Motor neuron (in vitro differentiated cells): ENCODE measurements at regions not wholly inside any gene's neighbourhood (a gene's known extent, or its start where the extent isn't known, plus 50 kb on each side); places are given as distances from the start of the nearest gene placed in this dataset.
"Not testable (repeated sequence)": the region's sequence is repeated elsewhere in the genome, so short reads cannot be mapped to it uniquely, and the experiment has no call there.

Experiments
- ATAC-seq, 8 experiments: fragments of 200-7000 bp; cut with Tn5 transposase; replicated peaks in 6 of 8; 2 replicates each; pipeline ENCODE4 v1.8.0; 2021; ENCODE audit warnings: mild to moderate bottlenecking in 8 of 8, moderate library complexity in 8 of 8
- H3K27ac ChIP-seq, 2 donors: fragments of 250-450 bp; sonication (Bioruptor Pico); 2 replicates each; pipeline ENCODE4 v1.9.0; 2021; ENCODE audit warnings: antibody characterized with exemption in 2 of 2, mild to moderate bottlenecking in 2 of 2, moderate library complexity in 1 of 2
- H3K4me1 ChIP-seq, 2 donors: fragments of 250-450 bp; sonication (Bioruptor Pico); replicated peaks in 1 of 2; 2 replicates each; pipeline ENCODE4 v1.6.1; 2021; ENCODE audit warnings: antibody characterized with exemption in 2 of 2, mild to moderate bottlenecking in 2 of 2, moderate library complexity in 1 of 2
- H3K4me3 ChIP-seq, 5 donors: fragments of 250-450 bp; sonication (Bioruptor Pico); 2 replicates each; pipeline ENCODE4 v1.9.0; 2021; ENCODE audit warnings: antibody characterized with exemption in 5 of 5, mild to moderate bottlenecking in 5 of 5, moderate library complexity in 4 of 5
- WGBS, 10 experiments: fragments of 450-650 bp; shearing (Covaris generic); methylation state at CpG; one replicate each; pipeline ENCODE4 v1.0.0; 2022; 5-methylcytosine and 5-hydroxymethylcytosine counted together
- in situ Hi-C, 9 experiments: fragments of 400-800 bp; cut with MboI; loops; one replicate each; pipeline ENCODE4 v1.15.0; 2021; ENCODE audit warnings: low sequenced_read_pairs in 9 of 9, low pct_unique_long_range_greater_than_20kb in 2 of 9; ENCODE audit not compliant: unreplicated experiment in 9 of 9

GRCh38 chr1:55430720-55431119, 215.6 kb upstream of the USP24 start:
- H3K4me1 ChIP-seq, H3K27ac ChIP-seq, in situ Hi-C loops, H3K4me3 ChIP-seq, ATAC-seq: not testable (repeated sequence)
- 0 to 100% (median 79%) methylated on average over 1 to 3 of the region's 3 CpGs; no CpG with 5 or more reads in 5 of the 10 experiments for WGBS, 10 experiments

DNA sequence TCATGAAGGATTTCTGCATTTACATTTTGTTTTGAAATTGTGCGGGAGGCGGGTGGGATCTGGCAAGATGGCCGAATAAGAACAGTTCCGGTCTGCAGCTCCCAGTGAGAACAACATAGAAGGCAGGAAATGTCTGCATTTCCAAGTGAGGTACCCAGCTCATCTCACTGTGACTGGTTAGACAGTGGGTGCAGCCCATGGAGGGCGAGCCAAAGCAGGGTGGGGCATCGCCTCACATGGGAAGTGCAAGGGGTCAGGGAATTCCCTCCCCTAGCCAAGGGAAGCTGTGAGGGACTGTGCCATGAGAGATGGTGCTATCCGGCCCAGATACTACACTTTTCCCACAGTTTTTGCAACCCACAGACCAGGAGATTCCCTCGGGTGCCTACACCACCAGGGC, 215.0 kb upstream of the USP24 start:
- H3K4me1 ChIP-seq, H3K27ac ChIP-seq, in situ Hi-C loops, ATAC-seq, H3K4me3 ChIP-seq: not testable (repeated sequence)
- WGBS, 10 experiments: 72 to 100% (median 100%) methylated on average over 1 to 8 of the region's 8 CpGs; no CpG with 5 or more reads in 3 of the 10 experiments

- ATAC-seq: peak in 6 of 8 experiments; percentile 16 to 98 (median 67)
- WGBS, 10 experiments: 0 to 90% (median 66%) methylated on average over 1 to 9 of the region's 9 CpGs
- Histone ChIP-seq H3K4me3 (no peak overlapping the region), H3K4me1 (peaks cover 9 to 10% of the 10 kb centered on the region in 2 donors), H3K27ac (no peak overlapping the region)
- in situ Hi-C loops: no loop called here
These were observed 214.1 kb upstream of the USP24 start for GRCh38 chr1:55428944-55429931.

DNA sequence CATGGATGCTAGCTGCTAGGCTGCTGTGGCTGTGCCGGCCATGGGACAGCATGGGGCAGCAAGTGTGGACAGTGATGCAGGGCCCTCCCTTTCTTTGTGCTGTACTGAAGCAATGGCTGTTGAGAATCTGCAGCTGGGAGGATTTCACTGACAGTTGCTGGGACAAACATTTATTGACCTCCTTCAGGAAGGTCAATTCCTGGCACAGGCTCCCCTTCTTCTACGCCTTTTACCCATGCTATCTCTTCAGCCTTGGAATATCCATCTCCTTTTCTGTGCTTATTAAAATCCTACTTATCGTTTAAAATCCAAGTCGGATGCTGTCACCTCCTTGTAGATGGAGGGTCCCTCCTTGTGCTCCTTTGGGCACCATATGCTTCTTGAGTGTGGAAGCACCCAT, 213.1 kb upstream of the USP24 start:
- 71 to 100% (median 89%) methylated on average over 1 to 4 of the region's 4 CpGs for WGBS, 10 experiments
- in situ Hi-C loops: no loop called here
- no peak overlapping the region for H3K27ac ChIP-seq
- peak in 2 of 8 experiments; percentile 27 to 34 for ATAC-seq
- peaks cover 9 to 10% of the 10 kb centered on the region in 2 donors for H3K4me1 ChIP-seq
- no peak overlapping the region for H3K4me3 ChIP-seq

- no peak overlapping the region for H3K4me3 ChIP-seq
- WGBS, 10 experiments: 5 to 84% (median 59%) methylated on average over 1 to 4 of the region's 4 CpGs; no CpG with 5 or more reads in 1 of the 10 experiments
- peaks cover 9 to 10% of the 10 kb centered on the region in 2 donors for H3K4me1 ChIP-seq
- ATAC-seq: peak in 1 of 8 experiments; percentile 23
- in situ Hi-C loops: no loop called here
- no peak overlapping the region for H3K27ac ChIP-seq
These were observed 212.4 kb upstream of the USP24 start for GRCh38 chr1:55427606-55428005.

GRCh38 chr1:55426619-55427018, 211.5 kb upstream of the USP24 start:
- in situ Hi-C loops: no loop called here
- Histone ChIP-seq H3K4me3 (no peak overlapping the region), H3K4me1 (peaks cover 9 to 10% of the 10 kb centered on the region in 2 donors), H3K27ac (no peak overlapping the region)
- no peak for ATAC-seq
- WGBS, 10 experiments: 60 to 100% (median 88%) methylated on average over 1 to 2 of the region's 2 CpGs; no CpG with 5 or more reads in 4 of the 10 experiments

DNA sequence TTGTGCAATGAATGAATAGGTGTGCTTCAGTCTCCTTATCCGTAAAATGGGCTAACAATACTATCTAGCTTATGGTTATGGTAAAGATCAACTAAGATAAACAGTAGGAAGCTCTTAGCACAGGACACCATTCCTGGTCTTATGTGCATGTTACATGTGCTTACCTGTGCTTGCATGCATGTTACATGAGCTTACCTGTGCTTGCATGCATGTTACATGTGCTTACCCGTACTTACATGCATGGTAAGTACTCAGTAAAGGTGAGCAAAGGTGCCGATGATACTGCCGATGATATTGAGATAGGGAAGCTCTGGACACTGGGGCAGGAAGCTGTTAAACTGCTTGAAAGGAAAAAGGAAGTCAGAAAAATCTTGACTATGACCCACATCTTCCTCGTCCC, 211.0 kb upstream of the USP24 start:
- Histone ChIP-seq H3K4me3 (no peak overlapping the region), H3K4me1 (peaks cover 12 to 13% of the 10 kb centered on the region in 2 donors), H3K27ac (no peak overlapping the region)
- no peak for ATAC-seq
- WGBS, 10 experiments: 80 to 100% (median 96%) methylated on average over 1 to 5 of the region's 5 CpGs; no CpG with 5 or more reads in 1 of the 10 experiments
- in situ Hi-C loops: no loop called here

- H3K27ac ChIP-seq: no peak overlapping the region
- peaks cover 18 to 20% of the 10 kb centered on the region in 2 donors for H3K4me1 ChIP-seq
- no peak overlapping the region for H3K4me3 ChIP-seq
- ATAC-seq: no peak
- in situ Hi-C loops: no loop called here
- WGBS, 10 experiments: 50 to 100% (median 95%) methylated on average over 1 to 4 of the region's 9 CpGs; no CpG with 5 or more reads in 3 of the 10 experiments
These were observed 210.3 kb upstream of the USP24 start for GRCh38 chr1:55425310-55425930.

DNA sequence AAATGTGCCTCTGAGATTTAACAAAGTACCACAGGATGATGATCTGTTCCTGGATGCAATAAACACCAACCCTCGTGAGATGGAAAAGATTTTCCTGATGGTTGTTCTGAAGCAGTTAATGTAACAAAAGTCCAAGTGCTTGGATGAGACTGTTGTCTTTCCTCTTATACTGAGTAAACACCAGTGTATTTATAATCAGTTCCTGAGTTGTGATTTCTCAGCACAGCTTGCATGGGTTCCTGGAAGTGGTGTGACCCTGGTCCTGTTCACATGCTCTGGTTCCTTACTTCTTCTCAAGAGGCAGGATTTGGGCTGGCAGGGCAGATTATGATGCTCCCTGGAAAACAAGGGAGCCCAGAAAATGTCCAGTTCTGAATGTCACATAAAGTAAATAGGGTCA, 208.2 kb upstream of the USP24 start:
- in situ Hi-C loops: no loop called here
- H3K4me1 ChIP-seq: peaks cover 19 to 22% of the 10 kb centered on the region in 2 donors
- 20 to 100% (median 82%) methylated on average over 1 of the region's 1 CpG; no CpG with 5 or more reads in 2 of the 10 experiments for WGBS, 10 experiments
- H3K4me3 ChIP-seq: no peak overlapping the region
- no peak overlapping the region for H3K27ac ChIP-seq
- ATAC-seq: peak in 1 of 8 experiments; percentile 30

- in situ Hi-C loops: no loop called here
- 8 to 67% (median 44%) methylated on average over 1 to 3 of the region's 3 CpGs for WGBS, 10 experiments
- Histone ChIP-seq H3K4me3 (no peak overlapping the region), H3K4me1 (peaks cover 10 to 14% of the 10 kb centered on the region in 2 donors), H3K27ac (peak overlapping the region; percentile 45 to 62)
- ATAC-seq: peak in 6 of 8 experiments; percentile 62 to 93 (median 82)
These were observed 206.0 kb upstream of the USP24 start for GRCh38 chr1:55420929-55421716.

- ATAC-seq: no peak
- peaks cover 10 to 14% of the 10 kb centered on the region in 2 donors for H3K4me1 ChIP-seq
- no peak overlapping the region for H3K27ac ChIP-seq
- in situ Hi-C loops: no loop called here
- no peak overlapping the region for H3K4me3 ChIP-seq
- WGBS, 10 experiments: 0 to 86% (median 63%) methylated on average over 1 to 2 of the region's 2 CpGs; no CpG with 5 or more reads in 1 of the 10 experiments
These were observed 204.9 kb upstream of the USP24 start for GRCh38 chr1:55420026-55420425.

GRCh38 chr1:55418208-55419000, 203.2 kb upstream of the USP24 start:
- WGBS, 10 experiments: 72 to 100% (median 90%) methylated on average over 2 to 10 of the region's 10 CpGs
- no peak overlapping the region for H3K4me3 ChIP-seq
- H3K4me1 ChIP-seq: peaks cover 10 to 14% of the 10 kb centered on the region in 2 donors
- no peak for ATAC-seq
- no peak overlapping the region for H3K27ac ChIP-seq
- in situ Hi-C loops: no loop called here
